Neural cell (in vitro differentiated cells): ENCODE measurements at regions not wholly inside any gene's neighbourhood (a gene's known extent, or its start where the extent isn't known, plus 50 kb on each side); places are given as distances from the start of the nearest gene placed in this dataset.

Experiments used
- H2AFZ ChIP-seq: fragments of 200-600, 300-800 bp; sonication (generic), shearing (Covaris generic); 2 replicates; pipeline ENCODE4 v1.6.0; 2014; ENCODE audit warnings: low read depth, mild to moderate bottlenecking, antibody characterized with exemption, low read length, moderate library complexity
- H3F3A ChIP-seq: fragments of 200-600 bp; shearing (Covaris generic); 2 replicates; pipeline ENCODE4 v1.6.1; 2016; ENCODE audit warnings: mild to moderate bottlenecking, moderate library complexity, mixed read lengths, antibody characterized with exemption, low read length; ENCODE audit not compliant: insufficient read depth, poor library complexity, severe bottlenecking
- H3K27ac ChIP-seq: fragments of 200-600, 300-800 bp; sonication (generic), shearing (Covaris generic); 2 replicates; pipeline ENCODE4 v1.5.1; 2014; ENCODE audit warnings: mild to moderate bottlenecking, low read length, moderate library complexity
- H3K27me3 ChIP-seq: fragments of 300-800, 200-600 bp; sonication (generic), shearing (Covaris generic); 2 replicates; pipeline ENCODE4 v1.6.0; 2014; ENCODE audit warnings: mild to moderate bottlenecking, low read depth, low read length, moderate library complexity; ENCODE audit not compliant: insufficient read depth
- H3K36me3 ChIP-seq: fragments of 300-800, 200-600 bp; sonication (generic), shearing (Covaris generic); 2 replicates; pipeline ENCODE4 v1.5.1; 2014; ENCODE audit warnings: mild to moderate bottlenecking, antibody characterized with exemption, low read length, moderate library complexity; ENCODE audit not compliant: insufficient read depth
- H3K4me2 ChIP-seq: fragments of 300-800, 200-600 bp; sonication (generic), shearing (Covaris generic); 2 replicates; pipeline ENCODE4 v1.6.0; 2014; ENCODE audit warnings: mild to moderate bottlenecking, low read length
- H3K4me3 ChIP-seq: fragments of 300-800, 200-600 bp; sonication (generic), shearing (Covaris generic); 2 replicates; pipeline ENCODE4 v1.5.1; 2014; ENCODE audit warnings: mild to moderate bottlenecking, low read length, moderate library complexity
- H3K79me2 ChIP-seq: fragments of 200-600 bp; shearing (Covaris generic); replicated peaks from 2 replicates; pipeline ENCODE4 v1.6.0; 2014; ENCODE audit warnings: mild to moderate bottlenecking, low read length, moderate library complexity; ENCODE audit not compliant: insufficient read depth
- H3K9ac ChIP-seq: fragments of 300-800, 200-600 bp; sonication (generic), shearing (Covaris generic); 2 replicates; pipeline ENCODE4 v1.6.1; 2016; ENCODE audit warnings: mild to moderate bottlenecking, low read length, mixed read lengths
- H3K9me2 ChIP-seq: fragments of 200-600 bp; shearing (Covaris generic); 2 replicates; pipeline ENCODE4 v1.6.1; 2016; ENCODE audit warnings: mild to moderate bottlenecking, low read length, mixed read lengths; ENCODE audit not compliant: insufficient read depth
- H3K9me3 ChIP-seq: fragments of 200-600, 300-800 bp; sonication (generic), shearing (Covaris generic); 2 replicates; pipeline ENCODE4 v1.6.1; 2016; ENCODE audit warnings: mild to moderate bottlenecking, mixed run types, low read length, moderate library complexity, mixed read lengths
- H4K20me1 ChIP-seq: fragments of 200-600 bp; shearing (Covaris generic); 2 replicates; pipeline ENCODE4 v1.6.1; 2016; ENCODE audit warnings: mild to moderate bottlenecking, mixed run types; ENCODE audit not compliant: insufficient read depth
- CTCF ChIP-seq: fragments of 450-650 bp; IDR thresholded peaks from 2 replicates; pipeline ENCODE4 v1.5.1; 2014; ENCODE audit warnings: antibody characterized with exemption, mild to moderate bottlenecking, moderate library complexity; ENCODE audit not compliant: poor library complexity, severe bottlenecking
- EP300 ChIP-seq: fragments of 450-650 bp; conservative IDR thresholded peaks from 2 replicates; pipeline ENCODE4 v1.6.1; 2014; ENCODE audit warnings: antibody characterized with exemption, mild to moderate bottlenecking, moderate library complexity; ENCODE audit not compliant: poor library complexity, severe bottlenecking
- EZH2 ChIP-seq: fragments of 200-600, 300-800 bp; shearing (Covaris generic), sonication (generic); IDR thresholded peaks from 2 replicates; pipeline ENCODE4 v1.6.1; 2014; ENCODE audit warnings: antibody characterized with exemption, low read length, borderline replicate concordance, mild to moderate bottlenecking; ENCODE audit not compliant: insufficient read depth, poor library complexity, severe bottlenecking
- MXI1 ChIP-seq: fragments of 450-650 bp; conservative IDR thresholded peaks from 2 replicates; pipeline ENCODE4 v1.6.1; 2014; ENCODE audit warnings: antibody characterized with exemption, mild to moderate bottlenecking; ENCODE audit not compliant: poor library complexity, severe bottlenecking
- POLR2AphosphoS5 ChIP-seq: IDR thresholded peaks from 2 replicates; pipeline ENCODE4 v1.6.1; 2012
- RAD21 ChIP-seq: fragments of 450-650 bp; conservative IDR thresholded peaks from 2 replicates; pipeline ENCODE4 v1.6.1; 2014; ENCODE audit warnings: antibody characterized with exemption, mild to moderate bottlenecking, moderate library complexity
- REST ChIP-seq: IDR thresholded peaks from 2 replicates; pipeline ENCODE4 v1.6.1; 2012; ENCODE audit warnings: borderline replicate concordance
- SMC3 ChIP-seq: fragments of 450-650 bp; conservative IDR thresholded peaks from 2 replicates; pipeline ENCODE4 v1.6.1; 2014; ENCODE audit warnings: antibody characterized with exemption, mild to moderate bottlenecking, moderate library complexity; ENCODE audit not compliant: poor library complexity

GRCh38 chr1:82562448-82562847 is 761.7 kb downstream of the ADGRL2 start:
- no peaks in the 10 kb centered on the region for H3K9me2 ChIP-seq
- H3K27me3 ChIP-seq = no peaks in the 10 kb centered on the region
- no peaks in the 10 kb centered on the region for H3F3A ChIP-seq
- H3K79me2 ChIP-seq = no peaks in the 10 kb centered on the region
- H2AFZ ChIP-seq = no peak overlapping the region
- H3K4me3 ChIP-seq = no peak overlapping the region
- no peak overlapping the region for H3K27ac ChIP-seq
- no peaks in the 10 kb centered on the region for H3K36me3 ChIP-seq
- no peaks in the 10 kb centered on the region for H4K20me1 ChIP-seq
- no peak overlapping the region for H3K4me2 ChIP-seq
- H3K9me3 ChIP-seq = no peaks in the 10 kb centered on the region
- H3K9ac ChIP-seq = no peak overlapping the region
- TF ChIP-seq MXI1 (no peak), RAD21 (no peak), EP300 (peak; percentile 67), POLR2AphosphoS5 (no peak), CTCF (no peak)

GRCh38 chr1:82560566-82560965 is 759.8 kb downstream of the ADGRL2 start:
- Histone ChIP-seq H3K36me3 (no peaks in the 10 kb centered on the region), H3K9me3 (no peaks in the 10 kb centered on the region), H2AFZ (no peak overlapping the region), H3F3A (no peaks in the 10 kb centered on the region), H3K4me2 (no peak overlapping the region), H4K20me1 (no peaks in the 10 kb centered on the region), H3K9ac (no peak overlapping the region), H3K79me2 (no peaks in the 10 kb centered on the region), H3K27me3 (no peaks in the 10 kb centered on the region), H3K9me2 (no peaks in the 10 kb centered on the region), H3K4me3 (no peak overlapping the region), H3K27ac (no peak overlapping the region)
- TF ChIP-seq CTCF (no peak), POLR2AphosphoS5 (no peak), RAD21 (no peak)

GRCh38 chr1:82555501-82555900 is 754.8 kb downstream of the ADGRL2 start:
- no peak for TF ChIP-seq EZH2
- TF ChIP-seq CTCF = no peak
- no peak for TF ChIP-seq REST
- no peak for TF ChIP-seq POLR2AphosphoS5
- no peak for TF ChIP-seq MXI1
- TF ChIP-seq SMC3 = no peak
- H3K27me3 ChIP-seq = no peaks in the 10 kb centered on the region
- H3K4me3 ChIP-seq = no peak overlapping the region
- H3K9me3 ChIP-seq = no peaks in the 10 kb centered on the region
- H3K9me2 ChIP-seq = no peaks in the 10 kb centered on the region
- no peak overlapping the region for H2AFZ ChIP-seq
- H3K27ac ChIP-seq = no peak overlapping the region
- no peak overlapping the region for H3K4me2 ChIP-seq
- H3K9ac ChIP-seq = no peak overlapping the region
- H4K20me1 ChIP-seq = no peaks in the 10 kb centered on the region
- H3K79me2 ChIP-seq = no peaks in the 10 kb centered on the region
- H3K36me3 ChIP-seq = no peaks in the 10 kb centered on the region
- H3F3A ChIP-seq = no peaks in the 10 kb centered on the region
